SK-N-SH (cell line): ENCODE measurements at regions not wholly inside any gene's neighbourhood (a gene's known extent, or its start where the extent isn't known, plus 50 kb on each side); places are given as distances from the start of the nearest gene placed in this dataset.

Experiments used
- CTCF ChIA-PET: fragments of 300-600, 350-600 bp; formaldehyde crosslinking; extraction: SDS; loops from one replicate; lab custom pipeline; 2021; lab: Yijun Ruan, JAX
- POLR2A ChIA-PET: fragments of 350-600 bp; sonication (Branson Sonifier 250); formaldehyde crosslinking; extraction: SDS; loops from one replicate; lab custom pipeline; 2020; ENCODE audit warnings: antibody characterized with exemption, inconsistent platforms; lab: Yijun Ruan, JAX
- DNase-seq: peaks from one replicate; pipeline ENCODE4 v3.0.0; 2012
- H2AFZ ChIP-seq: fragments of 200-600 bp; sonication (generic); 2 replicates; pipeline ENCODE4 v1.8.1; 2016; ENCODE audit warnings: antibody characterized with exemption, mild to moderate bottlenecking, low read depth
- H3F3A ChIP-seq: fragments of 200-600 bp; sonication (generic); replicated peaks from 2 replicates; pipeline ENCODE3; 2016; ENCODE audit warnings: antibody characterized with exemption, mild to moderate bottlenecking; ENCODE audit not compliant: insufficient read depth
- H3K27ac ChIP-seq, 2 experiments: fragments of 200-500 bp in 1 of 2; fragments of 200-600 bp in 1 of 2; sonication (Bioruptor generic) in 1 of 2; sonication (generic), shearing (Covaris generic) in 1 of 2; 2 replicates each; pipeline versions ENCODE4 v1.5.1 to v1.6.1; 2014 to 2016; ENCODE audit warnings: low read depth in 2 of 2, inconsistent platforms in 1 of 2, low read length in 1 of 2, mild to moderate bottlenecking in 1 of 2, mixed read lengths in 1 of 2
- H3K27me3 ChIP-seq: fragments of 200-600 bp; sonication (generic), shearing (Covaris generic); 2 replicates; pipeline ENCODE4 v1.6.1; 2016; ENCODE audit warnings: mixed run types; ENCODE audit not compliant: insufficient read depth
- H3K36me3 ChIP-seq, 2 experiments: fragments of 200-500 bp in 1 of 2; fragments of 200-600 bp in 1 of 2; sonication (Bioruptor generic) in 1 of 2; sonication (generic) in 1 of 2; replicated peaks in 1 of 2; 2 replicates each; pipeline versions ENCODE3 to v1.5.1; 2014 to 2016; ENCODE audit warnings: low read length in 1 of 2, mild to moderate bottlenecking in 1 of 2; ENCODE audit not compliant: insufficient read depth in 2 of 2, control insufficient read depth in 1 of 2
- H3K4me1 ChIP-seq, 2 experiments: fragments of 200-500 bp in 1 of 2; fragments of 200-600 bp in 1 of 2; sonication (Bioruptor generic) in 1 of 2; sonication (generic), shearing (Covaris generic) in 1 of 2; 2 replicates each; pipeline versions ENCODE4 v1.5.1 to v1.6.1; 2014 to 2016; ENCODE audit warnings: low read depth in 1 of 2, low read length in 1 of 2, mixed run types in 1 of 2; ENCODE audit not compliant: insufficient read depth in 2 of 2, control insufficient read depth in 1 of 2
- H3K4me2 ChIP-seq: fragments of 200-600 bp; sonication (generic), shearing (Covaris generic); 2 replicates; pipeline ENCODE4 v1.6.1; 2017; ENCODE audit warnings: mixed run types
- H3K4me3 ChIP-seq, 2 experiments: fragments of 200-500 bp in 1 of 2; fragments of 200-600 bp in 1 of 2; sonication (Bioruptor generic) in 1 of 2; sonication (generic), shearing (Covaris generic) in 1 of 2; 2 replicates each; pipeline versions ENCODE4 v1.5.1 to v1.8.1; 2014 to 2016; ENCODE audit warnings: low read depth in 2 of 2, inconsistent platforms in 1 of 2, low read length in 1 of 2, mild to moderate bottlenecking in 1 of 2, mixed read lengths in 1 of 2, moderate library complexity in 1 of 2
- H3K79me2 ChIP-seq: fragments of 200-600 bp; sonication (generic); 2 replicates; pipeline ENCODE4 v1.8.1; 2017; ENCODE audit warnings: mild to moderate bottlenecking; ENCODE audit not compliant: insufficient read depth
- H3K9ac ChIP-seq: fragments of 200-600 bp; sonication (generic); 2 replicates; pipeline ENCODE4 v1.6.1; 2017; ENCODE audit warnings: mixed run types
- H3K9me2 ChIP-seq: fragments of 200-600 bp; sonication (generic); 2 replicates; pipeline ENCODE4 v1.6.1; 2017; ENCODE audit warnings: mixed run types
- H3K9me3 ChIP-seq: fragments of 200-600 bp; sonication (generic); 2 replicates; pipeline ENCODE4 v1.6.1; 2017; ENCODE audit warnings: mixed run types, mild to moderate bottlenecking, moderate library complexity
- H4K20me1 ChIP-seq: fragments of 200-600 bp; sonication (generic); 2 replicates; pipeline ENCODE4 v1.6.1; 2017; ENCODE audit warnings: mild to moderate bottlenecking, mixed run types; ENCODE audit not compliant: insufficient read depth
- CHD2 ChIP-seq: fragments of 150-350 bp; IDR thresholded peaks from 2 replicates; pipeline ENCODE4 v1.6.1; 2018; ENCODE audit warnings: low read length; ENCODE audit not compliant: partially characterized antibody
- ELF1 ChIP-seq: IDR thresholded peaks from 2 replicates; pipeline ENCODE4 v1.4.0; 2012
- EZH2phosphoT487 ChIP-seq: fragments of 200-600 bp; sonication (generic); IDR thresholded peaks from 2 replicates; pipeline ENCODE4 v1.6.1; 2017; ENCODE audit warnings: low read depth, mixed run types, mild to moderate bottlenecking, antibody characterized with exemption, moderate library complexity, borderline replicate concordance
- FOSL2 ChIP-seq: IDR thresholded peaks from 2 replicates; pipeline ENCODE4 v1.4.0; 2012; ENCODE audit warnings: low read depth, mild to moderate bottlenecking, moderate library complexity, borderline replicate concordance
- FOXJ3 ChIP-seq: sonication (generic); formaldehyde crosslinking; IDR thresholded peaks from 2 replicates; pipeline ENCODE4 v1.5.1; 2020; ENCODE audit warnings: mild to moderate bottlenecking, missing genetic modification reagents
- FOXM1 ChIP-seq: IDR thresholded peaks from 2 replicates; pipeline ENCODE4 v1.4.0; 2012; ENCODE audit warnings: low read depth, mild to moderate bottlenecking
- GABPA ChIP-seq: IDR thresholded peaks from 2 replicates; pipeline ENCODE4 v1.4.0; 2012; ENCODE audit warnings: low read depth, mild to moderate bottlenecking
- GATA2 ChIP-seq: sonication (generic); formaldehyde crosslinking; IDR thresholded peaks from 2 replicates; pipeline ENCODE4 v1.5.0; 2020; ENCODE audit warnings: mild to moderate bottlenecking, missing genetic modification reagents
- MXI1 ChIP-seq: IDR thresholded peaks from 2 replicates; pipeline ENCODE4 v1.6.1; 2012; ENCODE audit warnings: mild to moderate bottlenecking, low read depth, low read length, improper control_type of control experiment
- POLR2AphosphoS5 ChIP-seq: IDR thresholded peaks from 2 replicates; pipeline ENCODE4 v1.6.1; 2012; ENCODE audit warnings: low read depth, low read length
- RCOR1 ChIP-seq: fragments of 150-350 bp; IDR thresholded peaks from 2 replicates; pipeline ENCODE4 v1.6.1; 2017; ENCODE audit warnings: antibody characterized with exemption, low read length
- RXRA ChIP-seq: IDR thresholded peaks from 2 replicates; pipeline ENCODE4 v1.4.0; 2012; ENCODE audit warnings: low read depth, mild to moderate bottlenecking, borderline replicate concordance
- SMC3 ChIP-seq: IDR thresholded peaks from 2 replicates; pipeline ENCODE4 v1.6.1; 2012; ENCODE audit warnings: low read depth, low read length, improper control_type of control experiment
- TAF1 ChIP-seq: IDR thresholded peaks from 2 replicates; pipeline ENCODE4 v1.6.1; 2012; ENCODE audit warnings: low read depth, mild to moderate bottlenecking, low read length, moderate library complexity, borderline replicate concordance
- TCF12 ChIP-seq: IDR thresholded peaks from 2 replicates; pipeline ENCODE4 v1.4.0; 2012
- TEAD4 ChIP-seq: IDR thresholded peaks from 2 replicates; pipeline ENCODE4 v1.4.0; 2012; ENCODE audit warnings: mild to moderate bottlenecking, borderline replicate concordance; ENCODE audit not compliant: insufficient read depth
- YY1 ChIP-seq: IDR thresholded peaks from 2 replicates; pipeline ENCODE4 v1.4.0; 2012; ENCODE audit warnings: low read depth, mild to moderate bottlenecking
- WGBS: methylation state at CpG from one replicate; pipeline ENCODE4 v1.1.6; 2017; ENCODE audit warnings: low lambda C conversion rate; 5-methylcytosine and 5-hydroxymethylcytosine counted together
- TF ChIP-seq, protein P1 (sequence below): fragments of 150-350 bp; IDR thresholded peaks from 2 replicates; pipeline ENCODE4 v1.6.1; 2016; ENCODE audit warnings: mild to moderate bottlenecking, low read depth, low read length
- TF ChIP-seq, protein P2 (sequence below): IDR thresholded peaks from 2 replicates; pipeline ENCODE4 v1.6.1; 2012; ENCODE audit warnings: mild to moderate bottlenecking, low read depth, low read length, moderate library complexity
- TF ChIP-seq, protein P3 (sequence below): fragments of 150-350 bp; IDR thresholded peaks from 2 replicates; pipeline ENCODE4 v1.6.1; 2017; ENCODE audit warnings: antibody characterized with exemption, low read length, low read depth, borderline replicate concordance
- TF ChIP-seq, protein P4 (sequence below): IDR thresholded peaks from 2 replicates; pipeline ENCODE4; 2012

DNA sequence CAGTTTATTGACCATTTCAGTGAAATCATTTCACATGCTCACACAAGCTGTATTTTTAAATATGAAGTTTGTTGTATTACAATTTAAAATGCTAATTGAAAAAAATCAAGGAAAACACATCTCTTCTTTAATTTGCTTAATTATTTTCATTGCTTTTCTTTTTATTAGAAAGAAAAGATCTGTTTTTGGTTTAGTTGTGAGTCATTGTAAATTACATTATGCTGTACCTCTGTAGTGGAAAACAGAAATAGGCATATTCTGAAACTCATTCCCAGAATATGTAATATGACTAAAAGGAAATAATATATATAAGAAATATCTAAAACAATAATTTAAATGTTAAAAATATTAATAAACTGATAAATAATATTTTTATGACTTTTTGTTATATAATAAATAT, 161.9 kb downstream of the HGF start:
- Histone ChIP-seq H3K9me2 (no peaks in the 10 kb centered on the region), H3K4me1 (peaks cover 0 to 2% of the 10 kb centered on the region in 2 experiments; a peak in 1 of 4 replicates), H3K27ac (peak overlapping the region in 1 of 2 experiments; percentile 16; a peak in 1 of 4 replicates), H3F3A (peaks cover 4% of the 10 kb centered on the region), H3K9ac (no peak overlapping the region), H3K4me3 (no peak overlapping the region), H2AFZ (peak overlapping the region; percentile 27; the same call in 1 of the 2 replicates), H3K4me2 (no peak overlapping the region), H3K9me3 (no peaks in the 10 kb centered on the region), H4K20me1 (no peaks in the 10 kb centered on the region), H3K36me3 (no peaks in the 10 kb centered on the region), H3K27me3 (no peaks in the 10 kb centered on the region), H3K79me2 (no peaks in the 10 kb centered on the region)
- TF ChIP-seq TCF12, result peak; percentile 43; the same call in 1 of the 2 replicates
- no peak for TF ChIP-seq TAF1
- POLR2A ChIA-PET, result no interaction called here
- no peak for DNase-seq
- CTCF ChIA-PET, result interaction anchor here (1.0 kb wide), 1 partner anchor 9 kb away, joined by 3 read pairs; no protein-coding TSS in a partner anchor

DNA sequence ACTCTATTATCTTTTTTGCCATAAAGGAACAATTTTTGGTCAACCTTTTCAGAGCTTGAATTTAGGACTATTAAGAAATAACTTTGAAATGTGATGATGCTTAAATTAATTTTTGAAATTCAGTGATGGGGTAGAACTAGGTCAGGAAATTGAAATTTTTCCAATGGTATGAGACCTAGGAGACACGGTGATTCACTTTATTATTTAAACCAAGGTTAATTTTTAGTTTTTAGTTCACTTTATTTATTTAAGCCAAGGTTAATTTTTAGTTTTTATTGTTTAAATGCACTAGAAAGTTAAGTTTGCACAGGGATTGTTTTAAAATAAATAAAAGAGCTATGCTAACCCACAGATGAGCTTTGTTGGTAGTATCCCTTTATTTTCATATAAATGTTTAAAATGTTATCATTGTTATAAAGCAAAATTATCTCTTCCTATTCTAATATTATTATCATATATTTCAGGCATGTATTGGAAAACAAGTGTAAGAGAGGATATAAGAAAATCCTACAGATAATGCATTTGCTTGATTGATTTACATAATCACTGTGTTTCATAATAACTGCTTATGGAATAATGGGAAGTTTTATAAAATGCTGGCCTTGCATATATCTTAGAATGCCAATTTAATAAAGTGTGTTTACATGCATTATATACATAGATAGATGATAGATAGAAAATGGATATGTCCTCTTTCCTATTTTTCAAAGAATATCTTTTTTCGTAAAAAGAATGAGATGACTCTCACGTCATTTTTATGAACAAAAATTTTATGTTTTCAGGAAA, 163.6 kb downstream of the HGF start:
- H4K20me1 ChIP-seq, result no peaks in the 10 kb centered on the region
- WGBS, result 95% methylated on average over 3 of the region's 3 CpGs
- no peak for DNase-seq
- no peaks in the 10 kb centered on the region for H3K79me2 ChIP-seq
- peaks cover 0 to 2% of the 10 kb centered on the region in 2 experiments; a peak in 1 of 4 replicates for H3K4me1 ChIP-seq
- H3K9ac ChIP-seq, result no peak overlapping the region
- H3K4me3 ChIP-seq, result no peak overlapping the region
- H3K4me2 ChIP-seq, result no peak overlapping the region
- no peaks in the 10 kb centered on the region for H3K9me3 ChIP-seq
- H3K36me3 ChIP-seq, result no peaks in the 10 kb centered on the region
- POLR2A ChIA-PET, result no interaction called here
- no peaks in the 10 kb centered on the region for H3K27me3 ChIP-seq
- H3F3A ChIP-seq, result no peaks in the 10 kb centered on the region
- no peaks in the 10 kb centered on the region for H3K9me2 ChIP-seq
- TF ChIP-seq, protein P1, sequence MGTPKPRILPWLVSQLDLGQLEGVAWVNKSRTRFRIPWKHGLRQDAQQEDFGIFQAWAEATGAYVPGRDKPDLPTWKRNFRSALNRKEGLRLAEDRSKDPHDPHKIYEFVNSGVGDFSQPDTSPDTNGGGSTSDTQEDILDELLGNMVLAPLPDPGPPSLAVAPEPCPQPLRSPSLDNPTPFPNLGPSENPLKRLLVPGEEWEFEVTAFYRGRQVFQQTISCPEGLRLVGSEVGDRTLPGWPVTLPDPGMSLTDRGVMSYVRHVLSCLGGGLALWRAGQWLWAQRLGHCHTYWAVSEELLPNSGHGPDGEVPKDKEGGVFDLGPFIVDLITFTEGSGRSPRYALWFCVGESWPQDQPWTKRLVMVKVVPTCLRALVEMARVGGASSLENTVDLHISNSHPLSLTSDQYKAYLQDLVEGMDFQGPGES, result no peak
- TF ChIP-seq, protein P2, sequence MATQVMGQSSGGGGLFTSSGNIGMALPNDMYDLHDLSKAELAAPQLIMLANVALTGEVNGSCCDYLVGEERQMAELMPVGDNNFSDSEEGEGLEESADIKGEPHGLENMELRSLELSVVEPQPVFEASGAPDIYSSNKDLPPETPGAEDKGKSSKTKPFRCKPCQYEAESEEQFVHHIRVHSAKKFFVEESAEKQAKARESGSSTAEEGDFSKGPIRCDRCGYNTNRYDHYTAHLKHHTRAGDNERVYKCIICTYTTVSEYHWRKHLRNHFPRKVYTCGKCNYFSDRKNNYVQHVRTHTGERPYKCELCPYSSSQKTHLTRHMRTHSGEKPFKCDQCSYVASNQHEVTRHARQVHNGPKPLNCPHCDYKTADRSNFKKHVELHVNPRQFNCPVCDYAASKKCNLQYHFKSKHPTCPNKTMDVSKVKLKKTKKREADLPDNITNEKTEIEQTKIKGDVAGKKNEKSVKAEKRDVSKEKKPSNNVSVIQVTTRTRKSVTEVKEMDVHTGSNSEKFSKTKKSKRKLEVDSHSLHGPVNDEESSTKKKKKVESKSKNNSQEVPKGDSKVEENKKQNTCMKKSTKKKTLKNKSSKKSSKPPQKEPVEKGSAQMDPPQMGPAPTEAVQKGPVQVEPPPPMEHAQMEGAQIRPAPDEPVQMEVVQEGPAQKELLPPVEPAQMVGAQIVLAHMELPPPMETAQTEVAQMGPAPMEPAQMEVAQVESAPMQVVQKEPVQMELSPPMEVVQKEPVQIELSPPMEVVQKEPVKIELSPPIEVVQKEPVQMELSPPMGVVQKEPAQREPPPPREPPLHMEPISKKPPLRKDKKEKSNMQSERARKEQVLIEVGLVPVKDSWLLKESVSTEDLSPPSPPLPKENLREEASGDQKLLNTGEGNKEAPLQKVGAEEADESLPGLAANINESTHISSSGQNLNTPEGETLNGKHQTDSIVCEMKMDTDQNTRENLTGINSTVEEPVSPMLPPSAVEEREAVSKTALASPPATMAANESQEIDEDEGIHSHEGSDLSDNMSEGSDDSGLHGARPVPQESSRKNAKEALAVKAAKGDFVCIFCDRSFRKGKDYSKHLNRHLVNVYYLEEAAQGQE, result no peak
- no peak for TF ChIP-seq FOXM1
- no peak for TF ChIP-seq GATA2 (CRISPR knock-in tag)
- TF ChIP-seq, protein P3, sequence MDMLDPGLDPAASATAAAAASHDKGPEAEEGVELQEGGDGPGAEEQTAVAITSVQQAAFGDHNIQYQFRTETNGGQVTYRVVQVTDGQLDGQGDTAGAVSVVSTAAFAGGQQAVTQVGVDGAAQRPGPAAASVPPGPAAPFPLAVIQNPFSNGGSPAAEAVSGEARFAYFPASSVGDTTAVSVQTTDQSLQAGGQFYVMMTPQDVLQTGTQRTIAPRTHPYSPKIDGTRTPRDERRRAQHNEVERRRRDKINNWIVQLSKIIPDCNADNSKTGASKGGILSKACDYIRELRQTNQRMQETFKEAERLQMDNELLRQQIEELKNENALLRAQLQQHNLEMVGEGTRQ, result no peak
- TF ChIP-seq FOSL2, result no peak
- TF ChIP-seq POLR2AphosphoS5, result no peak
- TF ChIP-seq RCOR1, result no peak
- no peak for TF ChIP-seq GABPA
- TF ChIP-seq, protein P4, sequence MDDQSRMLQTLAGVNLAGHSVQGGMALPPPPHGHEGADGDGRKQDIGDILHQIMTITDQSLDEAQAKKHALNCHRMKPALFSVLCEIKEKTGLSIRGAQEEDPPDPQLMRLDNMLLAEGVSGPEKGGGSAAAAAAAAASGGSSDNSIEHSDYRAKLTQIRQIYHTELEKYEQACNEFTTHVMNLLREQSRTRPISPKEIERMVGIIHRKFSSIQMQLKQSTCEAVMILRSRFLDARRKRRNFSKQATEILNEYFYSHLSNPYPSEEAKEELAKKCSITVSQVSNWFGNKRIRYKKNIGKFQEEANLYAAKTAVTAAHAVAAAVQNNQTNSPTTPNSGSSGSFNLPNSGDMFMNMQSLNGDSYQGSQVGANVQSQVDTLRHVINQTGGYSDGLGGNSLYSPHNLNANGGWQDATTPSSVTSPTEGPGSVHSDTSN, result no peak
- no peak for TF ChIP-seq EZH2phosphoT487
- TF ChIP-seq FOXJ3, result no peak
- no peak for TF ChIP-seq SMC3
- no peak for TF ChIP-seq TAF1
- no peak for TF ChIP-seq TEAD4
- TF ChIP-seq MXI1, result no peak
- TF ChIP-seq RXRA, result no peak
- TF ChIP-seq ELF1, result no peak
- TF ChIP-seq YY1, result no peak
- no peak for TF ChIP-seq CHD2
- H3K27ac ChIP-seq, result no peak overlapping the region
- H2AFZ ChIP-seq, result no peak overlapping the region
- CTCF ChIA-PET, result no interaction called here
